Right lobe of liver (tissue), 4 donors: ENCODE measurements at regions not wholly inside any gene's neighbourhood (a gene's known extent, or its start where the extent isn't known, plus 50 kb on each side); places are given as distances from the start of the nearest gene placed in this dataset.

Source experiments
- POLR2A ChIP-seq: fragments of 450-650 bp; IDR thresholded peaks from one replicate; pipeline ENCODE4 v1.6.1; 2017; ENCODE audit warnings: antibody characterized with exemption, mild to moderate bottlenecking
- TF ChIP-seq, protein P1 (sequence below), 4 donors: fragments of 200-600 bp in 3 of 4; fragments of 450-650 bp in 1 of 4; IDR thresholded peaks; one replicate each; pipeline versions ENCODE4 v1.5.1 to v1.8.0; 2016 to 2022; ENCODE audit warnings: antibody characterized with exemption in 4 of 4, mild to moderate bottlenecking in 2 of 4
- donor health status: DM: no; HTN: no; CAD: no.
- donor health status: DM: no; HTN: no; CAD: no.
- donor health status: DM: no; HTN: yes; CAD: no.

DNA sequence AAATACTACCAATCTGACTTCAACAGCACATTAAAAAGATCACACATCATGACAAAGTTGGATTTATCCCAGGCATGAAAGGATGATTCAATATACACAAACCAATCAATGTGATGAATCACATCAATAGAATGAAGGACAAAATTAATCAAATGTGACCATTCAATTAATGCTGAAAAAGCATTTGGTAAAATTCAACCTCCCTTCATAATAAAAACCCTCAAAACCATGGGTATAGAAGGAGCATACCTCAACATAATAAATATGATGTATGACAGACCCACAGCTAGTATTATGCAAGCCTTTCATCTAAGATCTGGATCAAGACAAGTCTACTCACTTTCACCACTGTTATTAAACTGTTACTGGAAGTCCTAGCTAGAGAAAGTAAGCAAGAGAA lies 921.7 kb upstream of the RAG2 start:
- no peak for TF ChIP-seq POLR2A
- TF ChIP-seq, protein P1, sequence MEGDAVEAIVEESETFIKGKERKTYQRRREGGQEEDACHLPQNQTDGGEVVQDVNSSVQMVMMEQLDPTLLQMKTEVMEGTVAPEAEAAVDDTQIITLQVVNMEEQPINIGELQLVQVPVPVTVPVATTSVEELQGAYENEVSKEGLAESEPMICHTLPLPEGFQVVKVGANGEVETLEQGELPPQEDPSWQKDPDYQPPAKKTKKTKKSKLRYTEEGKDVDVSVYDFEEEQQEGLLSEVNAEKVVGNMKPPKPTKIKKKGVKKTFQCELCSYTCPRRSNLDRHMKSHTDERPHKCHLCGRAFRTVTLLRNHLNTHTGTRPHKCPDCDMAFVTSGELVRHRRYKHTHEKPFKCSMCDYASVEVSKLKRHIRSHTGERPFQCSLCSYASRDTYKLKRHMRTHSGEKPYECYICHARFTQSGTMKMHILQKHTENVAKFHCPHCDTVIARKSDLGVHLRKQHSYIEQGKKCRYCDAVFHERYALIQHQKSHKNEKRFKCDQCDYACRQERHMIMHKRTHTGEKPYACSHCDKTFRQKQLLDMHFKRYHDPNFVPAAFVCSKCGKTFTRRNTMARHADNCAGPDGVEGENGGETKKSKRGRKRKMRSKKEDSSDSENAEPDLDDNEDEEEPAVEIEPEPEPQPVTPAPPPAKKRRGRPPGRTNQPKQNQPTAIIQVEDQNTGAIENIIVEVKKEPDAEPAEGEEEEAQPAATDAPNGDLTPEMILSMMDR (IDR thresholded peaks at IDR 0.05), result no peak
